Uterus (tissue), 2 donors: ENCODE measurements at regions not wholly inside any gene's neighbourhood (a gene's known extent, or its start where the extent isn't known, plus 50 kb on each side); places are given as distances from the start of the nearest gene placed in this dataset.

Experiments
- POLR2A ChIP-seq, 2 donors: fragments of 450-650 bp; IDR thresholded peaks; one replicate each; pipeline ENCODE4 v1.6.1; 2016; ENCODE audit warnings: antibody characterized with exemption in 2 of 2, mild to moderate bottlenecking in 1 of 2, moderate library complexity in 1 of 2
- TF ChIP-seq, protein P1 (sequence below), 4 experiments: fragments of 200-600 bp in 2 of 4; fragments of 450-650 bp in 2 of 4; sonication (generic) in 2 of 4; IDR thresholded peaks; one replicate each; pipeline ENCODE4 v1.5.1; 2016 to 2019; ENCODE audit warnings: antibody characterized with exemption in 4 of 4, mild to moderate bottlenecking in 2 of 4, moderate library complexity in 1 of 4

DNA sequence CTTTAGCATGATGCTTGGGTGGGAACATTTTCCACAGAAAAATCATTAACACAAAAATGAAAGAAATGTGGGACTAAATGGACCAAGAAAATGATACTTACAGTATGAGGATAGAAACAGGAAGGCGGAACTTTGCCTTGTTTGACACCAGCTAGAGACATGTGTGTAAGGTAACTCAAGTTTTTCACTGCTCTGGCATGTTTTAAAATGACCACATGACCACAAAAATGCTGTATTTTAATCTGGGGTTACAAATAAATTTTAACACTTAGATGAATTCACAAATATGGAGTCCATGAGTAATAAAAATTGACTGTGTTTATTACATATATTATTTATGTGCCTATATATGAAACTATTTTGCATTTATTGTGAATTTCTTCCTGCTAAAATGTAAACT lies 100.9 kb upstream of the PHYHIPL start:
- TF ChIP-seq, protein P1, sequence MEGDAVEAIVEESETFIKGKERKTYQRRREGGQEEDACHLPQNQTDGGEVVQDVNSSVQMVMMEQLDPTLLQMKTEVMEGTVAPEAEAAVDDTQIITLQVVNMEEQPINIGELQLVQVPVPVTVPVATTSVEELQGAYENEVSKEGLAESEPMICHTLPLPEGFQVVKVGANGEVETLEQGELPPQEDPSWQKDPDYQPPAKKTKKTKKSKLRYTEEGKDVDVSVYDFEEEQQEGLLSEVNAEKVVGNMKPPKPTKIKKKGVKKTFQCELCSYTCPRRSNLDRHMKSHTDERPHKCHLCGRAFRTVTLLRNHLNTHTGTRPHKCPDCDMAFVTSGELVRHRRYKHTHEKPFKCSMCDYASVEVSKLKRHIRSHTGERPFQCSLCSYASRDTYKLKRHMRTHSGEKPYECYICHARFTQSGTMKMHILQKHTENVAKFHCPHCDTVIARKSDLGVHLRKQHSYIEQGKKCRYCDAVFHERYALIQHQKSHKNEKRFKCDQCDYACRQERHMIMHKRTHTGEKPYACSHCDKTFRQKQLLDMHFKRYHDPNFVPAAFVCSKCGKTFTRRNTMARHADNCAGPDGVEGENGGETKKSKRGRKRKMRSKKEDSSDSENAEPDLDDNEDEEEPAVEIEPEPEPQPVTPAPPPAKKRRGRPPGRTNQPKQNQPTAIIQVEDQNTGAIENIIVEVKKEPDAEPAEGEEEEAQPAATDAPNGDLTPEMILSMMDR (IDR thresholded peaks at IDR 0.05) = no peak
- no peak for TF ChIP-seq POLR2A (IDR thresholded peaks at IDR 0.05)
